ENCODE measurements at regions not wholly inside any gene's neighbourhood (a gene's known extent, or its start where the extent isn't known, plus 50 kb on each side); places are given as distances from the start of the nearest gene placed in this dataset.

DNA sequence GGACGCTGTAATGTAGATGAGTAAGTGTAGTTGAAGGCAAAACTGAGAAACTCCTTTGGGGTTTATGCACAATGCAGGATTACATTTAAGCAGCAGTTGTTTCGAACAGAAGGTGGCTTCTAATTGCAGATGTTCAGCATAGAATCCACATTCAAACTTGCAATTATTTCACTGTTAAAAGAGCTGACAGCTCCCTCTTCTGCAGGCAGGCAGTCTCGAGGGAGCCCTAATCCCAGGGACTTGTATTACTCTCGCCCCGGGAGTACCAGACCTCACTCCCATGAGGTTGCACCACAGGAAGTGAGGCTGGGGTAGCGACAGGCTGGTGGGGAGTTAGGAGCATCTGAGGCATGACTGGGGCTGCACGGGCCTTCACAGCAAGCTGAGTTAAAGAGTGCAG, 484.3 kb upstream of the EEF2KMT start:
- Histone ChIP-seq H3K9ac (ENCODE audit: control insufficient read depth, extremely low read depth, insufficient read depth, low read length) (no peak overlapping the region), H3K36me3 (ENCODE audit: control insufficient read depth in 2 of 2, extremely low read depth in 1 of 2, insufficient read depth in 2 of 2, low read length in 2 of 2) (no peaks in the 10 kb centered on the region), H3K27me3 (ENCODE audit: control insufficient read depth, extremely low read depth, insufficient read depth, low read length) (no peaks in the 10 kb centered on the region), H3K4me3 (ENCODE audit: control insufficient read depth in 2 of 3, extremely low read depth in 1 of 3, insufficient read depth in 2 of 3, low read depth in 1 of 3, low read length in 3 of 3) (no peak overlapping the region), H3K9me3 (ENCODE audit: control insufficient read depth, low read depth, low read length) (peaks cover 5% of the 10 kb centered on the region), H3K79me2 (ENCODE audit: control insufficient read depth, insufficient read depth, low read length) (no peaks in the 10 kb centered on the region), H3K4me1 (ENCODE audit: control insufficient read depth, extremely low read depth, insufficient read depth, low read length) (no peaks in the 10 kb centered on the region), H3K27ac (ENCODE audit: control insufficient read depth, insufficient read depth, low read length) (no peak overlapping the region), H3K9me1 (ENCODE audit: control insufficient read depth, extremely low read depth, insufficient read depth, low read length) (no peaks in the 10 kb centered on the region), H2AFZ (ENCODE audit: control insufficient read depth, low read length) (no peak overlapping the region), H3K4me2 (ENCODE audit: control insufficient read depth, extremely low read depth, insufficient read depth, low read depth, low read length) (no peak overlapping the region), H4K20me1 (ENCODE audit: control insufficient read depth, extremely low read depth, insufficient read depth, low read length) (no peaks in the 10 kb centered on the region)
- FAIRE-seq (no peak), DNase-seq (ENCODE audit: low read depth, low spot score) (no peak)
- dilution Hi-C loops (cut with MboI; ENCODE audit: extremely low pct_ligation_motif_present, low sequenced_read_pairs), result no loop called here
- TF ChIP-seq, protein P1, sequence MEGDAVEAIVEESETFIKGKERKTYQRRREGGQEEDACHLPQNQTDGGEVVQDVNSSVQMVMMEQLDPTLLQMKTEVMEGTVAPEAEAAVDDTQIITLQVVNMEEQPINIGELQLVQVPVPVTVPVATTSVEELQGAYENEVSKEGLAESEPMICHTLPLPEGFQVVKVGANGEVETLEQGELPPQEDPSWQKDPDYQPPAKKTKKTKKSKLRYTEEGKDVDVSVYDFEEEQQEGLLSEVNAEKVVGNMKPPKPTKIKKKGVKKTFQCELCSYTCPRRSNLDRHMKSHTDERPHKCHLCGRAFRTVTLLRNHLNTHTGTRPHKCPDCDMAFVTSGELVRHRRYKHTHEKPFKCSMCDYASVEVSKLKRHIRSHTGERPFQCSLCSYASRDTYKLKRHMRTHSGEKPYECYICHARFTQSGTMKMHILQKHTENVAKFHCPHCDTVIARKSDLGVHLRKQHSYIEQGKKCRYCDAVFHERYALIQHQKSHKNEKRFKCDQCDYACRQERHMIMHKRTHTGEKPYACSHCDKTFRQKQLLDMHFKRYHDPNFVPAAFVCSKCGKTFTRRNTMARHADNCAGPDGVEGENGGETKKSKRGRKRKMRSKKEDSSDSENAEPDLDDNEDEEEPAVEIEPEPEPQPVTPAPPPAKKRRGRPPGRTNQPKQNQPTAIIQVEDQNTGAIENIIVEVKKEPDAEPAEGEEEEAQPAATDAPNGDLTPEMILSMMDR (optimal IDR thresholded peaks at IDR 0.05 in 1 of 3, IDR thresholded peaks at IDR 0.05 in 1 of 3, conservative IDR thresholded peaks at IDR 0.05 in 1 of 3; ENCODE audit: extremely low read depth in 1 of 3, insufficient read depth in 2 of 3, low read length in 3 of 3), result no peak
- TF ChIP-seq EZH2 (IDR thresholded peaks at IDR 0.05; ENCODE audit: low read length), result no peak

DNA sequence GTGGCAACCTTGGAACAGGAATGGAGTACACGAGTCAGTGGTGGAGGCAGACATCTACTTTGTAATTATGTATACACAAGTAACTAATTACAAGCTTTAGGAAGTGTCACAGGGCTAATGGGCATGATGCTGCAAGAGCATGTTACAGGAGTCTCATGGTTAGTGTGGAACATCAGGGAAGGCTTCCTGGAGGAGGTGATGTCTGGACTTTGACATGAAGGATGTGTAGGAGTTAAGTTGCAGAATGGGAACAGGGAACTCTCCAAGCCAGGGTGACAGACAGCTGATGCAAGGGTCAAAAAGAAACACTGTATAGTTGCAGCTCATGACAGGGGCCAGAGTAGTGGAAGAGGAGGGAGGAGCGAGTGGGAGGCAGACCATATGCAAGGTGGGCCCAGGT, 483.8 kb upstream of the EEF2KMT start:
- Histone ChIP-seq H3K4me3 (ENCODE audit: control insufficient read depth in 2 of 3, extremely low read depth in 1 of 3, insufficient read depth in 2 of 3, low read depth in 1 of 3, low read length in 3 of 3) (no peak overlapping the region), H3K36me3 (ENCODE audit: control insufficient read depth in 2 of 2, extremely low read depth in 1 of 2, insufficient read depth in 2 of 2, low read length in 2 of 2) (no peaks in the 10 kb centered on the region), H3K9ac (ENCODE audit: control insufficient read depth, extremely low read depth, insufficient read depth, low read length) (no peak overlapping the region), H3K4me1 (ENCODE audit: control insufficient read depth, extremely low read depth, insufficient read depth, low read length) (no peaks in the 10 kb centered on the region), H3K9me3 (ENCODE audit: control insufficient read depth, low read depth, low read length) (peaks cover 5% of the 10 kb centered on the region), H3K79me2 (ENCODE audit: control insufficient read depth, insufficient read depth, low read length) (no peaks in the 10 kb centered on the region), H3K9me1 (ENCODE audit: control insufficient read depth, extremely low read depth, insufficient read depth, low read length) (no peaks in the 10 kb centered on the region), H4K20me1 (ENCODE audit: control insufficient read depth, extremely low read depth, insufficient read depth, low read length) (no peaks in the 10 kb centered on the region), H3K27me3 (ENCODE audit: control insufficient read depth, extremely low read depth, insufficient read depth, low read length) (no peaks in the 10 kb centered on the region), H2AFZ (ENCODE audit: control insufficient read depth, low read length) (no peak overlapping the region), H3K4me2 (ENCODE audit: control insufficient read depth, extremely low read depth, insufficient read depth, low read depth, low read length) (no peak overlapping the region), H3K27ac (ENCODE audit: control insufficient read depth, insufficient read depth, low read length) (no peak overlapping the region)
- TF ChIP-seq, protein P1 (optimal IDR thresholded peaks at IDR 0.05 in 1 of 3, IDR thresholded peaks at IDR 0.05 in 1 of 3, conservative IDR thresholded peaks at IDR 0.05 in 1 of 3; ENCODE audit: extremely low read depth in 1 of 3, insufficient read depth in 2 of 3, low read length in 3 of 3), result no peak
- no peak for TF ChIP-seq EZH2 (IDR thresholded peaks at IDR 0.05; ENCODE audit: low read length)
- FAIRE-seq (no peak), DNase-seq (ENCODE audit: low read depth, low spot score) (no peak)
- dilution Hi-C loops (cut with MboI; ENCODE audit: extremely low pct_ligation_motif_present, low sequenced_read_pairs), result no loop called here

Data from keratinocyte (primary cell).